GM12874 (cell line): ENCODE measurements at regions not wholly inside any gene's neighbourhood (a gene's known extent, or its start where the extent isn't known, plus 50 kb on each side); places are given as distances from the start of the nearest gene placed in this dataset.

ENCODE experiments used
- TF ChIP-seq, protein P1 (sequence below): IDR thresholded peaks from 2 replicates; pipeline ENCODE4 v1.5.1; 2011; ENCODE audit warnings: low read depth, mild to moderate bottlenecking, control low read depth, low read length, moderate library complexity; ENCODE audit not compliant: insufficient read depth

GRCh38 chr2:153601812-153602211 lies 123.2 kb upstream of the RPRM start:
- TF ChIP-seq, protein P1, sequence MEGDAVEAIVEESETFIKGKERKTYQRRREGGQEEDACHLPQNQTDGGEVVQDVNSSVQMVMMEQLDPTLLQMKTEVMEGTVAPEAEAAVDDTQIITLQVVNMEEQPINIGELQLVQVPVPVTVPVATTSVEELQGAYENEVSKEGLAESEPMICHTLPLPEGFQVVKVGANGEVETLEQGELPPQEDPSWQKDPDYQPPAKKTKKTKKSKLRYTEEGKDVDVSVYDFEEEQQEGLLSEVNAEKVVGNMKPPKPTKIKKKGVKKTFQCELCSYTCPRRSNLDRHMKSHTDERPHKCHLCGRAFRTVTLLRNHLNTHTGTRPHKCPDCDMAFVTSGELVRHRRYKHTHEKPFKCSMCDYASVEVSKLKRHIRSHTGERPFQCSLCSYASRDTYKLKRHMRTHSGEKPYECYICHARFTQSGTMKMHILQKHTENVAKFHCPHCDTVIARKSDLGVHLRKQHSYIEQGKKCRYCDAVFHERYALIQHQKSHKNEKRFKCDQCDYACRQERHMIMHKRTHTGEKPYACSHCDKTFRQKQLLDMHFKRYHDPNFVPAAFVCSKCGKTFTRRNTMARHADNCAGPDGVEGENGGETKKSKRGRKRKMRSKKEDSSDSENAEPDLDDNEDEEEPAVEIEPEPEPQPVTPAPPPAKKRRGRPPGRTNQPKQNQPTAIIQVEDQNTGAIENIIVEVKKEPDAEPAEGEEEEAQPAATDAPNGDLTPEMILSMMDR = no peak

DNA sequence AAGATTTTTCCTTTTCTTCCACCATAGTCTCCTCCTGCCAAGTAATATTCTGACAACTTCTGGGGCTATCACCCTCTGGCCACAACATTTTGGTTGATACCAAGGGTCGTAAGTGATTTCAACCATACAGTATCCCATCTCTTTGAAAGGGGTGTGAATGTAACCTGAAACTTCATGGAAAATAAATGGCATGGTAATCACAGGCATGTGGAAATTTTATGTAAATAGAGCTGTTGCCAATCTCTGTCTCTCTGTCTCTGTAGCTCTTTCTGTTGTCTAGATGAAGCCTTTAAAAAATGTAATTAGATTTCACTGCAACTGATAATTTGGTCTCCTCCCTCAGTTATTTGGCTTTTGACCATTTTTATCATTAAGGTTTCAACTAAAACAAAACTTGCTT lies 125.6 kb upstream of the RPRM start:
- TF ChIP-seq, protein P1 = no peak

DNA sequence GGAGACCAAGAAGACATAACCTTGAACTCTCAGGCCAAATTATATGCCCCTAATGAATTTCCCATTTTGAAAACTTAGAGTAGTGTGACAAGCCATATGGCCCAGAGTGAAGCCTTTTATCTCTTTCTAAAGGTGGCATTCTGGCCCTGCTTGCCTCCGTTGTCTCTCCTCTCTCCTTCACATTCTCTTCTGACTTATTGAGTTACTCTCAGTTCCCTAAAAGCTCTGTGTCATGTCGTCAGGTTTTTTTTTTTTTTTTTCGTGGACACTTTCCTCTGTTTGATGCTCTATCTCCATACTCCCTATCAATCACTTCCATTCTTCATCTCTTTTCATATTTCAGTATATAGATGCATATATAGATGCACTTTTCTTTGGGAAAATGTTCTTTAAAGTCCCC lies 128.1 kb upstream of the RPRM start:
- TF ChIP-seq, protein P1 = no peak

- TF ChIP-seq, protein P1 = no peak
Measured at GRCh38 chr2:153622285-153622684, 143.7 kb upstream of the RPRM start.

- TF ChIP-seq, protein P1 = no peak
Measured at GRCh38 chr2:153623020-153623419, 144.5 kb upstream of the RPRM start.

- TF ChIP-seq, protein P1 = no peak
Measured at GRCh38 chr2:153626676-153627075, 148.1 kb upstream of the RPRM start.

DNA sequence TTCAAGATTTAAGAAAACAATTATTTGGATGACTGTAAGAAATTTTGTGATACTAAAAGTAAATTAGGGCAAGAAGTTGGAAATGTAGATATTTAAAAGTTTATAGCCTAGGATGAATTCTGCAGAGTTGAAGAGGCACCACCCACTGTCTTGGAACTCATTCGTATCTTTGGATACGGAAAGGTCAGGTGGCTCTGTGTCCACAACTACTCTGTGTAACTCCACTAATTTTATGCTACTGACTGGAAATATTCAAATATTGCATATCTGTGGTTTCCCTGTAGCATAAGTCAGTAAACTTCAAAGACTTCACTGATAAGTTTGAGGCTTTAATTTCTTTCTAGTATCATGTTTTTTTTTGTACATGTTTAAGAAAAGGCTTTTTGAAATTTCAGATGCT lies 156.9 kb upstream of the RPRM start:
- TF ChIP-seq, protein P1 = no peak

DNA sequence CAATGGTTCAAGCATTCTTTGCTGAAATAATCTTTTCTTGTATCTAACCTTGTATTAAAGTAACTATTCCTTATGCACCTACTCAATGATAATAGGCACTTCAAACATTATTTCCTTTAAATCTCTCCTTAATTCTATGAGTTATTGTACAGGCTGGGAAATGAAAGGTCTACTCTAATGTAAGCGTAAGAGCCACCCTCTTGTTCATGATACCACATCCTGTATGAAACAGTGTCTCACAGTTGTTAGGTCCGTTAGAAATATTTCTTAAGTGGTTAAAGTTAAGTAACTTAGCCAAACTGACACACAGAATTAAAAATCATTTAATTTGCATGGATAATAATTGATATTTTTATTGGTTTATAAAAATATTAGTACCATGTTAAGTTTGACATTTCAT lies 162.5 kb upstream of the RPRM start:
- TF ChIP-seq, protein P1 = no peak
